Thyroid gland (tissue), 4 donors: ENCODE measurements at regions not wholly inside any gene's neighbourhood (a gene's known extent, or its start where the extent isn't known, plus 50 kb on each side); places are given as distances from the start of the nearest gene placed in this dataset.

Experiments
- DNase-seq, 2 donors: peaks; one replicate each; pipeline ENCODE4 v3.0.0-alpha.2; 2019
- H3K27ac ChIP-seq, 3 donors: fragments of 200-600 bp; sonication (generic); 1 replicate in 2 of 3; 2 replicates in 1 of 3; pipeline ENCODE4 v1.5.1; 2016 to 2019; ENCODE audit warnings: mild to moderate bottlenecking in 1 of 3, moderate library complexity in 1 of 3
- H3K27me3 ChIP-seq: fragments of 200-600 bp; sonication (generic); one replicate; pipeline ENCODE4 v1.5.1; 2019
- H3K36me3 ChIP-seq, 2 donors: fragments of 200-600 bp; sonication (generic); one replicate each; pipeline ENCODE4 v1.5.1; 2016 to 2019
- H3K4me1 ChIP-seq, 2 donors: fragments of 200-600 bp; sonication (generic); one replicate each; pipeline ENCODE4 v1.5.1; 2017 to 2019
- H3K4me3 ChIP-seq, 3 donors: fragments of 200-600 bp; sonication (generic); replicated peaks in 1 of 3; 1 replicate in 2 of 3; 2 replicates in 1 of 3; pipeline ENCODE4 v1.5.1; 2016; ENCODE audit warnings: mild to moderate bottlenecking in 1 of 3
- H3K9me3 ChIP-seq: fragments of 200-600 bp; sonication (generic); one replicate; pipeline ENCODE4 v1.5.1; 2017
- POLR2A ChIP-seq, 2 donors: fragments of 450-650 bp; IDR thresholded peaks; one replicate each; pipeline ENCODE4 v1.6.1; 2017; ENCODE audit warnings: antibody characterized with exemption in 2 of 2, mild to moderate bottlenecking in 2 of 2, moderate library complexity in 1 of 2
- WGBS, 2 donors: methylation state at CpG; one replicate each; pipeline ENCODE4 v1.1.5; 2017; 5-methylcytosine and 5-hydroxymethylcytosine counted together
- intact Hi-C: fragments of 100-400 bp; cut with DNase I; formaldehyde crosslinking; loops from one replicate; pipeline ENCODE4 v1.15.1; 2023
- TF ChIP-seq, protein P1 (sequence below), 6 experiments: fragments of 200-600 bp in 3 of 6; fragments of 450-650 bp in 3 of 6; sonication (generic) in 3 of 6; IDR thresholded peaks; one replicate each; pipeline ENCODE4 v1.5.1; 2016 to 2019; ENCODE audit warnings: antibody characterized with exemption in 6 of 6, mild to moderate bottlenecking in 2 of 6, inconsistent platforms in 1 of 6, moderate library complexity in 1 of 6

DNA sequence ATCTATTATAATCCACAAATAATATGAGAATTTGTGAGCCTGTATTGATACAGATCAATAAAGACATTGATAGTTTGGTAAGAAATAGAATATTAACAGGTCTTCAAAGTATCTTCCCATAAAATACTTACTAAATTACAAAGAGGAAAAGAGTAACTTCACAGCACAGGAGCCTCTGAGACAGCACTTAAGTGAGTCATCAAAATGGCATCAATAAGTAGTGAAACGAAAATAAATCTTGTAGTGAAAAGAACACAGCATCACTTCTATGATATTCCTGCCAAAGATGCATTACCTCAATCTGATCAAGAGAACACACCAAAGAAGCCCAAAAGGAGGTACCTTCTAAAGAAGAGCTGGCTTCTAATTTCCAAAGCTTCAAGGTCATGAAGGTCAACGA is 116.4 kb downstream of the CBLN2 start:
- Histone ChIP-seq H3K4me3 (no peak overlapping the region), H3K36me3 (no peaks in the 10 kb centered on the region), H3K4me1 (no peaks in the 10 kb centered on the region), H3K27me3 (no peaks in the 10 kb centered on the region), H3K9me3 (no peaks in the 10 kb centered on the region), H3K27ac (no peak overlapping the region)
- 70 to 72% methylated on average over 2 of the region's 2 CpGs for WGBS, 2 donors
- TF ChIP-seq POLR2A (IDR thresholded peaks at IDR 0.05): no peak
- TF ChIP-seq, protein P1, sequence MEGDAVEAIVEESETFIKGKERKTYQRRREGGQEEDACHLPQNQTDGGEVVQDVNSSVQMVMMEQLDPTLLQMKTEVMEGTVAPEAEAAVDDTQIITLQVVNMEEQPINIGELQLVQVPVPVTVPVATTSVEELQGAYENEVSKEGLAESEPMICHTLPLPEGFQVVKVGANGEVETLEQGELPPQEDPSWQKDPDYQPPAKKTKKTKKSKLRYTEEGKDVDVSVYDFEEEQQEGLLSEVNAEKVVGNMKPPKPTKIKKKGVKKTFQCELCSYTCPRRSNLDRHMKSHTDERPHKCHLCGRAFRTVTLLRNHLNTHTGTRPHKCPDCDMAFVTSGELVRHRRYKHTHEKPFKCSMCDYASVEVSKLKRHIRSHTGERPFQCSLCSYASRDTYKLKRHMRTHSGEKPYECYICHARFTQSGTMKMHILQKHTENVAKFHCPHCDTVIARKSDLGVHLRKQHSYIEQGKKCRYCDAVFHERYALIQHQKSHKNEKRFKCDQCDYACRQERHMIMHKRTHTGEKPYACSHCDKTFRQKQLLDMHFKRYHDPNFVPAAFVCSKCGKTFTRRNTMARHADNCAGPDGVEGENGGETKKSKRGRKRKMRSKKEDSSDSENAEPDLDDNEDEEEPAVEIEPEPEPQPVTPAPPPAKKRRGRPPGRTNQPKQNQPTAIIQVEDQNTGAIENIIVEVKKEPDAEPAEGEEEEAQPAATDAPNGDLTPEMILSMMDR (IDR thresholded peaks at IDR 0.05): no peak
- intact Hi-C loops: no loop called here
- no peak for DNase-seq

DNA sequence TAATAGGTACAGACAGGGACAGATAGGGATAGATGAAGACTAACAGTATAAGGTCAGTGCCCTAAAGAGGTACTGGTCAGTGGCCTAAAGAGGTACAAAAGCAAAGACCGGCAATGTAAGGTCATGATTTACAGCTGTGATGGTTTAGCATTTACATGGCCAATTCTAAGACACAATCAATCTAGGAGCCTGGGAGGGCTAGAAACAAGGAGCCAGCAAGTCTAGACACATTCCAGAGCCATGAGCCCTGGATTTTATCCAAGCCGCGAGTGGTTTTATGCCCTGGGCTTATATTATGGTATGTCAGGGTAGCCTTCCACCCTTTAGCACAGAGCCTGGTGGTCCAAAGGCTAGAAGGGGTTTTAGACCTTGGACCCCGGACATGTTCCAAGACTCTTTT is 124.2 kb downstream of the CBLN2 start:
- WGBS, 2 donors: 80 to 87% methylated on average over 4 of the region's 4 CpGs
- Histone ChIP-seq H3K27me3 (no peaks in the 10 kb centered on the region), H3K4me3 (no peak overlapping the region), H3K9me3 (no peaks in the 10 kb centered on the region), H3K4me1 (no peaks in the 10 kb centered on the region), H3K27ac (no peak overlapping the region), H3K36me3 (no peaks in the 10 kb centered on the region)
- TF ChIP-seq POLR2A (IDR thresholded peaks at IDR 0.05): no peak
- TF ChIP-seq, protein P1 (IDR thresholded peaks at IDR 0.05): no peak
- intact Hi-C loops: no loop called here
- no peak for DNase-seq

DNA sequence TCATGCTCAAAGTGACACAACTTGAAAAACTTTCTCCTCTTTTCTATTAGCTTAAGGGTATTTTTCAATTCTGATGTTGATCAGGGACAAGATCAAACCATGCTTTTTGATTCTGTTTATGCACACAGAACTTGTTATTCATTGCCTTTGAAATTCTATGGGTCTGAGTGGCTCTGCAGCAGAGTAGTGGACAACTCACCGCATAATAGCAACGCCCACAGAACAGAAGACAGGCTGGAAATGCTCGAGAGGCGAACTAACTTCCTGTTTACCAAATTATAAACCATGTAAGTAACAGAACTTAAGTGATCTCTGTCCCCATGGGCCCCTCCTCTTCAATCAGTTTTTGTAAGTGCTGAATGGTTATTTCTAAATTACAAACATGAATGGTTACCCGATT is 131.2 kb downstream of the CBLN2 start:
- intact Hi-C loops: no loop called here
- Histone ChIP-seq H3K4me1 (no peaks in the 10 kb centered on the region), H3K9me3 (no peaks in the 10 kb centered on the region), H3K36me3 (no peaks in the 10 kb centered on the region), H3K27me3 (no peaks in the 10 kb centered on the region), H3K27ac (no peak overlapping the region), H3K4me3 (no peak overlapping the region)
- 55 to 57% methylated on average over 5 of the region's 5 CpGs for WGBS, 2 donors
- no peak for TF ChIP-seq POLR2A (IDR thresholded peaks at IDR 0.05)
- TF ChIP-seq, protein P1 (IDR thresholded peaks at IDR 0.05): no peak
- DNase-seq: no peak

DNA sequence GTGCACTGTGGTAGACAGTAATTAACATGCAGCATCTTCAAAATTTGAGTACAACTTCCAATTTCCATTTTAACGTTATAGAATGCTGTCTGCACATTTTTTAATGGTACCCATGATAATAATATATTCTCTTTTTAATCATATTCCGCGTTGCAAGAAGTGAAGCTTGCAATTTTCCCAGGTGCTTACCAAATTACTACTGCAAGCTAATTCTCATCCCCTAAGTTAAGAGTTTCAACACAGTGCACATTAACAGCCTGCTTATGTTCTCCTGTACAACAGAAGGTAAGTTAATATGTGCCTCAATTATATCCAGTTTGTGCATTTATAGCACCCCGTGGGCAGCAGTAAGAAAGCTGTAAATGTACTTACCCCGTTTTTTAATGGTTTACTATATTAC is 132.9 kb downstream of the CBLN2 start:
- intact Hi-C loops: no loop called here
- TF ChIP-seq POLR2A (IDR thresholded peaks at IDR 0.05): no peak
- TF ChIP-seq, protein P1 (IDR thresholded peaks at IDR 0.05): no peak
- H3K9me3 ChIP-seq: no peaks in the 10 kb centered on the region
- H3K27me3 ChIP-seq: no peaks in the 10 kb centered on the region
- no peak overlapping the region for H3K4me3 ChIP-seq
- no peaks in the 10 kb centered on the region for H3K4me1 ChIP-seq
- no peak overlapping the region for H3K27ac ChIP-seq
- WGBS, 2 donors: 67 to 72% methylated on average over 5 of the region's 5 CpGs
- H3K36me3 ChIP-seq: no peaks in the 10 kb centered on the region
- DNase-seq: no peak

DNA sequence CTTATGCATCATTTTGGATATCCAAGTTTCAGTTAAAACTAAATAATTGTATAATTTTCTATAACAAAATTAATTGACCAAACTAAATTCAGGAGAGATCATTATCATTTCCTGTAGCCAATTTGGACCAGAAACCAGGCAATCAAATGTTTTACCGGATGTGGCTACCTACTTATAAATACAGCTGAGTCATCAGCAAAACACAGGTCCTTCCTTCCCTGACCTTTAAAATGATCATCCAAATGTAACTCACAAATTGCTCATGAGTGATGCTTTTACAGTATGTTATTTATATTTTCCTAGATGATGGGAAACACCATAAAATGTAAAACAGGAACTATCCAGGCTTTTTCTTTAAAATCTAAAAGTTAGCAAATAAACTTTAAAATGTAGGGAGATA is 133.7 kb downstream of the CBLN2 start:
- no peak for DNase-seq
- no peaks in the 10 kb centered on the region for H3K27me3 ChIP-seq
- TF ChIP-seq, protein P1 (IDR thresholded peaks at IDR 0.05): no peak
- no peak for TF ChIP-seq POLR2A (IDR thresholded peaks at IDR 0.05)
- H3K27ac ChIP-seq: no peak overlapping the region
- intact Hi-C loops: no loop called here
- WGBS, 2 donors: 86% methylated on average over 1 of the region's 1 CpG
- no peaks in the 10 kb centered on the region for H3K36me3 ChIP-seq
- no peak overlapping the region for H3K4me3 ChIP-seq
- H3K9me3 ChIP-seq: no peaks in the 10 kb centered on the region
- no peaks in the 10 kb centered on the region for H3K4me1 ChIP-seq
